Upper lobe of left lung (tissue), 4 donors: ENCODE measurements at regions not wholly inside any gene's neighbourhood (a gene's known extent, or its start where the extent isn't known, plus 50 kb on each side); places are given as distances from the start of the nearest gene placed in this dataset.

ENCODE experiments used
- CTCF ChIP-seq, 6 experiments: fragments of 450-650 bp in 4 of 6; fragments of 200-600 bp in 2 of 6; sonication (generic) in 2 of 6; IDR thresholded peaks; one replicate each; pipeline ENCODE4 v1.5.1; 2016 to 2019; ENCODE audit warnings: antibody characterized with exemption in 6 of 6
- EP300 ChIP-seq, 4 donors: sonication (generic); formaldehyde crosslinking; IDR thresholded peaks; one replicate each; pipeline ENCODE4 v1.5.1; 2017; ENCODE audit warnings: antibody characterized with exemption in 4 of 4, control low read depth in 2 of 4
- POLR2A ChIP-seq, 4 donors: fragments of 450-650 bp; IDR thresholded peaks; one replicate each; pipeline ENCODE4 v1.5.1; 2016 to 2017; ENCODE audit warnings: antibody characterized with exemption in 4 of 4, mild to moderate bottlenecking in 2 of 4
- POLR2AphosphoS5 ChIP-seq, 2 donors: sonication (generic); formaldehyde crosslinking; IDR thresholded peaks; one replicate each; pipeline ENCODE4 v1.5.1; 2017; ENCODE audit warnings: antibody characterized with exemption in 2 of 2

- no peak for TF ChIP-seq POLR2A (IDR thresholded peaks at IDR 0.05)
- TF ChIP-seq CTCF (IDR thresholded peaks at IDR 0.05) = no peak
- no peak for TF ChIP-seq EP300 (IDR thresholded peaks at IDR 0.05)
- no peak for TF ChIP-seq POLR2AphosphoS5 (IDR thresholded peaks at IDR 0.05)
These were observed 143.2 kb downstream of the C9orf152 start for GRCh38 chr9:110064803-110065202.
